Right lobe of liver (tissue), 6 donors: ENCODE measurements at regions not wholly inside any gene's neighbourhood (a gene's known extent, or its start where the extent isn't known, plus 50 kb on each side); places are given as distances from the start of the nearest gene placed in this dataset.

Experiments
- ATAC-seq, 4 donors: fragments of 200-7000 bp; cut with Tn5 transposase; one replicate each; pipeline ENCODE4 v1.9.1; 2020; ENCODE audit warnings: mild to moderate bottlenecking in 4 of 4, moderate library complexity in 4 of 4
- DNase-seq, 3 donors: peaks; one replicate each; pipeline ENCODE4 v3.0.0-alpha.2; 2020
- H3K27ac ChIP-seq, 3 donors: fragments of 200-600 bp; one replicate each; pipeline ENCODE4 v1.8.0; 2022
- H3K27me3 ChIP-seq, 2 donors: fragments of 200-600 bp; one replicate each; pipeline ENCODE4 v1.8.0; 2022
- H3K36me3 ChIP-seq, 4 donors: fragments of 200-600 bp; sonication (generic) in 1 of 4; one replicate each; pipeline versions ENCODE4 v1.5.1 to v1.8.0; 2017 to 2022; ENCODE audit warnings: control low read depth in 1 of 4
- H3K4me1 ChIP-seq, 4 donors: fragments of 200-600 bp; sonication (generic) in 1 of 4; one replicate each; pipeline versions ENCODE4 v1.5.1 to v1.8.0; 2017 to 2022; ENCODE audit warnings: control low read depth in 1 of 4
- H3K4me3 ChIP-seq, 3 donors: fragments of 200-600 bp; one replicate each; pipeline ENCODE4 v1.8.0; 2022
- H3K9me3 ChIP-seq, 4 donors: fragments of 200-600 bp; sonication (generic) in 1 of 4; one replicate each; pipeline versions ENCODE4 v1.5.1 to v1.8.0; 2017 to 2022; ENCODE audit warnings: control low read depth in 1 of 4
- CTCF ChIP-seq, 4 donors: fragments of 200-600 bp in 3 of 4; fragments of 450-650 bp in 1 of 4; IDR thresholded peaks; one replicate each; pipeline versions ENCODE4 v1.5.1 to v1.8.0; 2016 to 2022; ENCODE audit warnings: antibody characterized with exemption in 4 of 4, mild to moderate bottlenecking in 2 of 4
- POLR2A ChIP-seq: fragments of 450-650 bp; IDR thresholded peaks from one replicate; pipeline ENCODE4 v1.6.1; 2017; ENCODE audit warnings: antibody characterized with exemption, mild to moderate bottlenecking
- WGBS: methylation state at CpG from one replicate; pipeline ENCODE4 v1.1.6; 2018; ENCODE audit warnings: low coverage, low lambda C conversion rate; ENCODE audit not compliant: insufficient coverage; ENCODE audit errors: missing lambda C conversion rate; 5-methylcytosine and 5-hydroxymethylcytosine counted together
- intact Hi-C, 2 donors: fragments of 100-400 bp; cut with DNase I; formaldehyde crosslinking; loops; one replicate each; pipeline versions ENCODE4 v1.11.2 to v1.14.1; 2022
- donor health status: DM: no; HTN: yes; CAD: no.
- donor health status: DM: no; HTN: no; CAD: no.
- donor health status: DM: no; HTN: no; CAD: no.
- donor health status: DM: no; HTN: yes; CAD: no.
- donor health status: DM: no; HTN: yes; CAD: no.

GRCh38 chr5:60343102-60343501 is 356.9 kb downstream of the DEPDC1B start:
- Histone ChIP-seq H3K36me3 (no peaks in the 10 kb centered on the region), H3K4me3 (no peak overlapping the region), H3K4me1 (no peaks in the 10 kb centered on the region), H3K27ac (no peak overlapping the region), H3K9me3 (no peaks in the 10 kb centered on the region), H3K27me3 (no peaks in the 10 kb centered on the region)
- intact Hi-C loops, result no loop called here
- no peak for ATAC-seq
- DNase-seq, result no peak
- 60% methylated on average over 4 of the region's 4 CpGs for WGBS
- TF ChIP-seq CTCF (IDR thresholded peaks at IDR 0.05) (no peak), POLR2A (no peak)

GRCh38 chr5:60340965-60341471 is 358.9 kb downstream of the DEPDC1B start:
- no peaks in the 10 kb centered on the region for H3K27me3 ChIP-seq
- no peak overlapping the region for H3K27ac ChIP-seq
- no peaks in the 10 kb centered on the region for H3K36me3 ChIP-seq
- H3K4me1 ChIP-seq, result no peaks in the 10 kb centered on the region
- no peak overlapping the region for H3K4me3 ChIP-seq
- no peaks in the 10 kb centered on the region for H3K9me3 ChIP-seq
- intact Hi-C loops, result no loop called here
- no peak for ATAC-seq
- no peak for DNase-seq
- WGBS, result 41% methylated on average over 1 of the region's 2 CpGs
- no peak for TF ChIP-seq POLR2A
- no peak for TF ChIP-seq CTCF (IDR thresholded peaks at IDR 0.05)

GRCh38 chr5:60340326-60340725 is 359.6 kb downstream of the DEPDC1B start:
- intact Hi-C loops, result no loop called here
- no peak overlapping the region for H3K4me3 ChIP-seq
- no peaks in the 10 kb centered on the region for H3K4me1 ChIP-seq
- H3K27ac ChIP-seq, result no peak overlapping the region
- 44% methylated on average over 1 of the region's 1 CpG for WGBS
- DNase-seq (no peak), ATAC-seq (no peak)
- H3K27me3 ChIP-seq, result no peaks in the 10 kb centered on the region
- no peaks in the 10 kb centered on the region for H3K36me3 ChIP-seq
- H3K9me3 ChIP-seq, result no peaks in the 10 kb centered on the region
- TF ChIP-seq POLR2A (no peak), CTCF (IDR thresholded peaks at IDR 0.05) (no peak)

GRCh38 chr5:60339691-60340201 is 360.2 kb downstream of the DEPDC1B start:
- H3K4me1 ChIP-seq, result no peaks in the 10 kb centered on the region
- intact Hi-C loops, result no loop called here
- ATAC-seq (no peak), DNase-seq (no peak)
- no peak for TF ChIP-seq CTCF (IDR thresholded peaks at IDR 0.05)
- no peak for TF ChIP-seq POLR2A
- no peaks in the 10 kb centered on the region for H3K36me3 ChIP-seq
- H3K27me3 ChIP-seq, result no peaks in the 10 kb centered on the region
- no peak overlapping the region for H3K27ac ChIP-seq
- no peak overlapping the region for H3K4me3 ChIP-seq
- 67% methylated on average over 12 of the region's 12 CpGs for WGBS
- no peaks in the 10 kb centered on the region for H3K9me3 ChIP-seq

- Histone ChIP-seq H3K27me3 (no peaks in the 10 kb centered on the region), H3K4me1 (no peaks in the 10 kb centered on the region), H3K9me3 (no peaks in the 10 kb centered on the region), H3K27ac (no peak overlapping the region), H3K4me3 (no peak overlapping the region), H3K36me3 (no peaks in the 10 kb centered on the region)
- DNase-seq (no peak), ATAC-seq (no peak)
- 88% methylated on average over 2 of the region's 3 CpGs for WGBS
- intact Hi-C loops, result no loop called here
- TF ChIP-seq POLR2A, result no peak
- TF ChIP-seq CTCF (IDR thresholded peaks at IDR 0.05), result no peak
These were observed 361.1 kb downstream of the DEPDC1B start for GRCh38 chr5:60338846-60339245.
